NCI-H146 treated with DMSO at 0.1 percent for 48 hours (cell line): ENCODE measurements at regions not wholly inside any gene's neighbourhood (a gene's known extent, or its start where the extent isn't known, plus 50 kb on each side); places are given as distances from the start of the nearest gene placed in this dataset.

Source experiments
- DNase-seq: peaks from one replicate; lab custom pipeline; 2025; ENCODE audit not compliant: unreplicated experiment; lab: John Stamatoyannopoulos, UW

- no peak for DNase-seq
Measured at GRCh38 chr11:134514354-134514951, 102.4 kb upstream of the B3GAT1 start.

- no peak for DNase-seq
Measured at GRCh38 chr11:134513585-134514120, 101.6 kb upstream of the B3GAT1 start.

GRCh38 chr11:134512571-134513538 lies 100.8 kb upstream of the B3GAT1 start:
- DNase-seq, result no peak

- no peak for DNase-seq
Measured at GRCh38 chr11:134512061-134512460, 100.0 kb upstream of the B3GAT1 start.

GRCh38 chr11:134511255-134511654 lies 99.2 kb upstream of the B3GAT1 start:
- DNase-seq, result no peak

GRCh38 chr11:134510233-134511040 lies 98.4 kb upstream of the B3GAT1 start:
- DNase-seq, result no peak

- DNase-seq, result no peak
Measured at GRCh38 chr11:134509381-134510232, 97.6 kb upstream of the B3GAT1 start.

GRCh38 chr11:134508219-134508990 lies 96.4 kb upstream of the B3GAT1 start:
- no peak for DNase-seq

- no peak for DNase-seq
Measured at GRCh38 chr11:134506046-134506445, 94.0 kb upstream of the B3GAT1 start.

GRCh38 chr11:134505125-134505524 lies 93.1 kb upstream of the B3GAT1 start:
- no peak for DNase-seq

GRCh38 chr11:134504146-134504905 lies 92.3 kb upstream of the B3GAT1 start:
- DNase-seq, result no peak

- no peak for DNase-seq
Measured at GRCh38 chr11:134503596-134503995, 91.6 kb upstream of the B3GAT1 start.

GRCh38 chr11:134503100-134503499 lies 91.1 kb upstream of the B3GAT1 start:
- DNase-seq, result no peak

GRCh38 chr11:134502153-134502550 lies 90.1 kb upstream of the B3GAT1 start:
- no peak for DNase-seq

GRCh38 chr11:134501406-134502152 lies 89.5 kb upstream of the B3GAT1 start:
- no peak for DNase-seq

- no peak for DNase-seq
Measured at GRCh38 chr11:134500621-134501020, 88.6 kb upstream of the B3GAT1 start.

GRCh38 chr11:134499990-134500389 lies 87.9 kb upstream of the B3GAT1 start:
- DNase-seq, result no peak
